Natural killer cell (primary cell): ENCODE measurements at regions not wholly inside any gene's neighbourhood (a gene's known extent, or its start where the extent isn't known, plus 50 kb on each side); places are given as distances from the start of the nearest gene placed in this dataset.

ENCODE experiments used
- ATAC-seq, 3 donors: fragments of 150-1000 bp in 2 of 3; fragments of 200-7000 bp in 1 of 3; cut with Tn5 transposase; 1 replicate in 1 of 3; 2 replicates in 2 of 3; pipeline ENCODE4 v1.10.0; 2021; ENCODE audit warnings: mild to moderate bottlenecking in 2 of 3, moderate library complexity in 2 of 3
- DNase-seq, 2 donors: peaks; one replicate each; pipeline versions ENCODE4 v3.0.0 to v3.0.0-alpha.2; 2013 to 2021; ENCODE audit warnings: mixed read lengths in 1 of 2
- H3K27ac ChIP-seq: one replicate; pipeline ENCODE4 v1.5.1; 2013; ENCODE audit warnings: mild to moderate bottlenecking, low read length
- H3K27me3 ChIP-seq: one replicate; pipeline ENCODE4 v1.6.1; 2013; ENCODE audit warnings: low read length; ENCODE audit not compliant: control insufficient read depth, insufficient read depth
- H3K36me3 ChIP-seq: one replicate; pipeline ENCODE4 v1.6.1; 2013; ENCODE audit warnings: low read length; ENCODE audit not compliant: control insufficient read depth, insufficient read depth
- H3K4me1 ChIP-seq: one replicate; pipeline ENCODE4 v1.6.1; 2013; ENCODE audit warnings: low read length; ENCODE audit not compliant: control insufficient read depth, insufficient read depth
- H3K4me3 ChIP-seq: one replicate; pipeline ENCODE4 v1.5.1; 2013; ENCODE audit warnings: low read length
- H3K9me3 ChIP-seq: one replicate; pipeline ENCODE4 v1.6.1; 2013; ENCODE audit warnings: low read length; ENCODE audit not compliant: control insufficient read depth, insufficient read depth
- H3K27ac Mint-ChIP-seq, 2 donors: one replicate each; pipeline ENCODE4 v1.8.0; 2022; ENCODE audit warnings: mild to moderate bottlenecking in 2 of 2, mixed read lengths in 2 of 2, moderate library complexity in 1 of 2
- H3K27me3 Mint-ChIP-seq, 2 donors: one replicate each; pipeline ENCODE4 v1.8.0; 2022; ENCODE audit warnings: low read depth in 2 of 2, mixed read lengths in 2 of 2
- H3K36me3 Mint-ChIP-seq: one replicate; pipeline ENCODE4 v1.8.0; 2022; ENCODE audit warnings: mixed read lengths
- H3K4me1 Mint-ChIP-seq, 2 donors: one replicate each; pipeline ENCODE4 v1.8.0; 2022; ENCODE audit warnings: mixed read lengths in 2 of 2
- H3K4me3 Mint-ChIP-seq: one replicate; pipeline ENCODE4 v1.8.0; 2022; ENCODE audit warnings: mild to moderate bottlenecking, moderate library complexity, mixed read lengths
- H3K9me3 Mint-ChIP-seq, 2 donors: one replicate each; pipeline ENCODE4 v1.8.0; 2022; ENCODE audit warnings: mixed read lengths in 2 of 2
- CTCF ChIP-seq: fragments of 200-600 bp; IDR thresholded peaks from one replicate; pipeline ENCODE4 v1.8.0; 2022; ENCODE audit warnings: antibody characterized with exemption
- WGBS: methylation state at CpG from one replicate; pipeline ENCODE4 v1.1.7; 2013; ENCODE audit warnings: missing lambda C conversion rate; ENCODE audit not compliant: insufficient coverage; 5-methylcytosine and 5-hydroxymethylcytosine counted together
- intact Hi-C: fragments of 100-400 bp; cut with micrococcal nuclease; formaldehyde crosslinking; loops from one replicate; pipeline ENCODE4 v1.14.2; 2022

GRCh38 chr10:78865931-78866717 lies 202.6 kb upstream of the ZMIZ1 start:
- H3K36me3 ChIP-seq: no peaks in the 10 kb centered on the region
- intact Hi-C loops: no loop called here

GRCh38 chr10:78866731-78867554 lies 201.8 kb upstream of the ZMIZ1 start:
- DNase-seq: no peak
- intact Hi-C loops: no loop called here
- no peak for TF ChIP-seq CTCF

More at GRCh38 chr10:78865931-78866717, 202.6 kb upstream of the ZMIZ1 start:
- H3K4me3 Mint-ChIP-seq: no peak overlapping the region
- no peak overlapping the region for H3K4me3 ChIP-seq
- peaks cover 8 to 9% of the 10 kb centered on the region in 2 donors for H3K4me1 Mint-ChIP-seq
- H3K27ac ChIP-seq: no peak overlapping the region
- ATAC-seq (no peak), DNase-seq (no peak)
- H3K9me3 ChIP-seq: no peaks in the 10 kb centered on the region
- H3K27me3 Mint-ChIP-seq: peaks cover 15 to 17% of the 10 kb centered on the region in 2 donors
- no peak overlapping the region for H3K27ac Mint-ChIP-seq
- H3K36me3 Mint-ChIP-seq: no peaks in the 10 kb centered on the region
- no peak for TF ChIP-seq CTCF
- WGBS: 84% methylated on average over 10 of the region's 12 CpGs
- H3K9me3 Mint-ChIP-seq: no peaks in the 10 kb centered on the region
- no peaks in the 10 kb centered on the region for H3K27me3 ChIP-seq
- H3K4me1 ChIP-seq: no peaks in the 10 kb centered on the region

GRCh38 chr10:78867555-78867939 lies 201.2 kb upstream of the ZMIZ1 start:
- Mint-ChIP-seq H3K36me3 (no peaks in the 10 kb centered on the region), H3K4me3 (no peak overlapping the region), H3K9me3 (no peaks in the 10 kb centered on the region), H3K4me1 (peaks cover 8 to 9% of the 10 kb centered on the region in 2 donors), H3K27me3 (peaks cover 10 to 17% of the 10 kb centered on the region in 2 donors), H3K27ac (no peak overlapping the region)
- Histone ChIP-seq H3K27me3 (no peaks in the 10 kb centered on the region), H3K9me3 (no peaks in the 10 kb centered on the region), H3K4me3 (no peak overlapping the region), H3K4me1 (no peaks in the 10 kb centered on the region), H3K36me3 (no peaks in the 10 kb centered on the region), H3K27ac (no peak overlapping the region)
- DNase-seq (no peak), ATAC-seq (no peak)
- WGBS: 86% methylated on average over 4 of the region's 4 CpGs
- intact Hi-C loops: no loop called here
- no peak for TF ChIP-seq CTCF

More at GRCh38 chr10:78866731-78867554, 201.8 kb upstream of the ZMIZ1 start:
- peaks cover 13 to 17% of the 10 kb centered on the region in 2 donors for H3K27me3 Mint-ChIP-seq
- no peak overlapping the region for H3K27ac ChIP-seq
- WGBS: 78% methylated on average over 7 of the region's 7 CpGs
- peaks cover 8 to 9% of the 10 kb centered on the region in 2 donors for H3K4me1 Mint-ChIP-seq
- H3K27me3 ChIP-seq: no peaks in the 10 kb centered on the region
- H3K4me1 ChIP-seq: no peaks in the 10 kb centered on the region
- H3K4me3 Mint-ChIP-seq: no peak overlapping the region
- H3K36me3 ChIP-seq: no peaks in the 10 kb centered on the region
- no peak for ATAC-seq
- no peaks in the 10 kb centered on the region for H3K9me3 ChIP-seq
- H3K27ac Mint-ChIP-seq: no peak overlapping the region
- no peaks in the 10 kb centered on the region for H3K9me3 Mint-ChIP-seq
- no peak overlapping the region for H3K4me3 ChIP-seq
- H3K36me3 Mint-ChIP-seq: no peaks in the 10 kb centered on the region
